Left kidney (tissue), 1 donor: ENCODE measurements at regions not wholly inside any gene's neighbourhood (a gene's known extent, or its start where the extent isn't known, plus 50 kb on each side); places are given as distances from the start of the nearest gene placed in this dataset.

Experiments
- DNase-seq: peaks from one replicate; pipeline ENCODE4 v3.0.0-alpha.2; 2013

GRCh38 chr7:72524037-72524436 is 111.9 kb upstream of the CALN1 start:
- no peak for DNase-seq

- DNase-seq, result no peak
Measured at GRCh38 chr7:72504061-72504706, 92.0 kb upstream of the CALN1 start.

- no peak for DNase-seq
Measured at GRCh38 chr7:72503644-72504043, 91.5 kb upstream of the CALN1 start.

GRCh38 chr7:72494807-72495206 is 82.7 kb upstream of the CALN1 start:
- DNase-seq, result no peak

- peak; percentile 72 for DNase-seq
Measured at GRCh38 chr7:72493850-72494661, 81.9 kb upstream of the CALN1 start.

GRCh38 chr7:72492461-72493065 is 80.4 kb upstream of the CALN1 start:
- DNase-seq, result no peak

GRCh38 chr7:72490301-72490700 is 78.2 kb upstream of the CALN1 start:
- DNase-seq, result no peak

- no peak for DNase-seq
Measured at GRCh38 chr7:72481934-72482333, 69.8 kb upstream of the CALN1 start.

GRCh38 chr7:72476608-72477305 is 64.6 kb upstream of the CALN1 start:
- DNase-seq, result no peak

GRCh38 chr7:72467237-72467636 is 55.1 kb upstream of the CALN1 start:
- no peak for DNase-seq

GRCh38 chr7:72466797-72467196 is 54.7 kb upstream of the CALN1 start:
- DNase-seq, result no peak

- no peak for DNase-seq
Measured at GRCh38 chr7:72465521-72465920, 53.4 kb upstream of the CALN1 start.

GRCh38 chr7:72462311-72462710 is 50.2 kb upstream of the CALN1 start:
- DNase-seq, result no peak
